Stimulated activated CD8-positive, alpha-beta memory T cell treated with anti-CD3 and anti-CD28 coated beads, Interleukin-4, amount 100 ng/mL, for 1 hour (primary cell): ENCODE measurements at regions not wholly inside any gene's neighbourhood (a gene's known extent, or its start where the extent isn't known, plus 50 kb on each side); places are given as distances from the start of the nearest gene placed in this dataset.

Experiments
- DNase-seq, 2 donors: peaks; one replicate each; pipeline ENCODE4 v3.0.0-alpha.2; 2020; ENCODE audit warnings: low read depth in 2 of 2, low spot score in 1 of 2

DNA sequence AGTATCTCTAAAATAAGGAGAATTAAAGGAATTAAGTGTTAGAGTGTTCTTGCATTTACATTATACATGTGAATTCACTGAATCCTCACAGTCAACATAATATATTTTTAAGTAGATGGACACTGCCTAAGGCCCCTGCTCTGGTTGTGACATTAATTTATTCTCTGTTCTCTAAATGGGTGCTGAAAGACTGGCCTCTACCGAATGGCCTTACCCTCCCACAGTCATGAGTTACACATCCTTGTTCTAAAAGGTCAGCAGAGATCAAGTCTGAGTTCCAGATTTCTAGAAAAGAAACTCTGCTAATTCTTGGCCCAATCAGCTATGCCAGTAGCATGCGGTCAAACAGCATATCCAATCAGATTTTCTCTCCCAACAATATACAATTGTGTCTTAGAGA lies 193.2 kb downstream of the TM2D1 start:
- DNase-seq, result no peak

DNA sequence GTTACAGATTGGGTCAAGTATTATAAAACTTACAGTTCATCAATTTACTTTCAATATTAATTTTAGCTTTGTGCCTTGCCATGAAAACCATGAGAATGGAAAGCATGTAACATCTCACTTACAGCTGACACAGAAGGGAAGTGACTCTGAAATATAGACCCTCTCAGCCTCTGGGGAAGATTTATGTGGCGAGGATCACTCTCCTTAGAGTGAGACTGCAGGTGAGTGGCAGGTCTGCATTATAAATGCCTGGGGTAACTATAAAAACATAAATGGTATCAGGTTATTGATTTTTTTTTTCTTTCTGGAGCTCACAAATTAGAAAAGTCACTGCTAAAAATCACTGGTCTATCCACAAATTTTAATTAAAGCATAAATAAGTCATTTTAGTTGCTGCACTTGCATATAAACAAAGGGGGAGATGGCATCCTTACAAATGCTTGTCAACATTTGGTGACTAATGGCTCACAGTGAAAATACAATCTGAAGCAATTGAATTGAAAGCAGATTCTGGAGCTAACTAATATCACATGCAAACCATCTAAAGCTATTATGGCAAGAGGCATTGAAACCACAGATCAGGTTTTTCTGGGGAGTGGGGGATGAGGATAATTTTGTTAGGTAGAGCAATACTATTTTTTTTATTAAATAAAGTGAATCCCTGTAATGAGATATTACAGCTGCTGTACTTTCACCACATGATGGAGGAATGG lies 200.9 kb downstream of the TM2D1 start:
- DNase-seq, result no peak

DNA sequence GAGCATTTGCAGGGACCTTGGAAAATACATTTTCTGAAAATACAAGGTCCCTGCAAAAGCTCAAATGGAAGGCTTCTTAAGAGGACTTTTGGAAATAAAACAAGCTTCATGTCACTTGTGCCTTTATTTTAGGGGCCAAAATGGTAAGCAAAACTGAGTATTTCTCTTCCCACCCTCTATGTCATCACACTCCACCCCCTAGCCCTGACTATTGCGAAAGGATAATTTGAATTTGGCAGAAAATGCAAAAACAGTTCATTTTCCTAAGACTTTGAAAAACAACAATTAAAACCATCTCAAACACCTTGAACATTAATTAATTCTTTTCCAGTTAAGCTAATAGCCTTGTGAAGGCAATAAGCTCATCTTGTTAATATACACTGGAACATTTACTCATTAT lies 201.7 kb downstream of the TM2D1 start:
- no peak for DNase-seq

DNA sequence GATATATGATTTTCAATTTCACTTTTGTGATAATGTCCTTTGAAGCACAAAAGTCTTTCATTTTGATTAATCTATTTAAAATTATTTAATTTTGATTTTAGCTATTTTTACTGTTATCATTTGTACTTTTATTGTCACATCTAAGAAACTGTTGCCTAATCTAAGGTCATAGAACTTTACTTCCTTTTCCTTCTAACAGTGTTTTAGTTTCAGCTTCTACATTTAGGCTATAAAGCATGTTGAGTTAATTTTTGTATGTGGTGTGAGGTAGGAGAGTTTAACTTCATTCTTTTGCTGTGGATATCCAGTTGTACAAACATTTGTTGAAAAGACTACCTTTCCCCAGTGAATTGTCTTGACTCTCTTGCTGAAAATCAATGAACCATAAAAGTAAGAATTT lies 204.5 kb downstream of the TM2D1 start:
- DNase-seq, result no peak

DNA sequence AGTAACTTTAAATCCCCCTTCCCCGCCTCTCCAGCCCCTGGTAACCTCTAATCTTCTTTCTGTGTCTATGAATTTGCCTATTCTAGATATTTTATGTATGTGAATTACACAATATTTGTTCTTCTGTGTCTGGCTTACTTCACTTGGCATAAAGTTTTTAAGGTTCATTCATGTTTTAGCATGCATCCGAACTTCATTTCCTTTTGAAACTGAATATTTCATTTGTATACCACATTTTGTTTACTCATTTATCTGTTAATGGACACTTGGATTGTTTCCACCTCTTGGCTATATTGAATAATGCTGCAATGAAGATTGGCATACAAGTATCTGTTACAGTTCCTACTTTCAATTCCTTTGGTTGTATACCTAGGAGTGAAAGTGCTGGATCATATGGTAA lies 205.3 kb downstream of the TM2D1 start:
- no peak for DNase-seq

DNA sequence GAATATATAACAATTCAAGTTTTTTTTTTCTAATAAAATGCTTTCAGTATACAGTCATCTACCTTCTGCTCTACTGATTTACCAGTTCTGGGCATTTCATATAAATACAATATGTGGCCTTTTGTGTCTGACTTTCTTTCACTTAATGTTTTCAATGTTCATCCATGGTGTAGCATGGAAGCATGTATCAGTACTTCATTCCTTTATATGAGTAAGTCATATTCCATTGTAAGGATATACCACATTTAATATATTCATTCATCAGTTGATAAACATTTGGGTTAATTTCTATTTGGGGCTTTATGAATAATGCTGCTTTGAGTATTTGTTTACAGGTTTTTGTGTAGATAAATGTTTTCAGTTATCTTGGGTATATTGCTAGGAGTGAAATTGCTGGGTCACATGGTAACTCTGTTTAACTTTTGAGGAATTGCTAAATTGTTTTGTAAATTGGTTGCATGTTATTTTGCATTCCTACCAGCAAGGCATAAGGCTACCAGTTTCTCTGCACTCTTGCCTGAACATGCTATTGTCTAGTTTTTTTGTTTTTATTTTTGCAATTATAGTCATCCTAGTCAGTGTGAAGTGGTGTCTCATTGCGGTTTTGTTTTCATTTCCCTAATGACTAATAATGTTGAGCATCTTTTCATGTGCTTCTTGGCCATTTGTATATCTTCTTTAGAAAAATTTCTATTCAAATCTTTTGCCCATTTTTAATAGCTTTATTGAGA lies 206.1 kb downstream of the TM2D1 start:
- DNase-seq, result no peak

DNA sequence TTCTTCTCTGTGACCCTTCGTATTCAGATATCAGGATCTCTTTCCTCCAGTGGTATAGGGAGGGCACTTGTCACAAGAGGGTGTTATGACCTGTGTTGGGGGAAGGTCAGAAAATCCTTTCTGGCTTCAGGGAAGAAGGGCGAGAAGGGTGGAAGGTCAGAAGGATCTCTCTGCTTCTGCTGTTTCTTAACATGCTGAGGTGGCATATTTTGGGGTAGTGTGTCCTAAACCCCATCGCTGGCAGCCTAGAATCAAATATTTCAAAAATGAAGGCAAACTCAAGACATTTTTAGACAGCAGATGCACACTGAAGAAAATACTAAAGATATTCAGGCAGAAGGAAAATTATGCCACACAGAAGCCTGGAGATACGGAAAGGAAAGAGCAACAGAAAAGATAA lies 207.6 kb downstream of the TM2D1 start:
- no peak for DNase-seq

DNA sequence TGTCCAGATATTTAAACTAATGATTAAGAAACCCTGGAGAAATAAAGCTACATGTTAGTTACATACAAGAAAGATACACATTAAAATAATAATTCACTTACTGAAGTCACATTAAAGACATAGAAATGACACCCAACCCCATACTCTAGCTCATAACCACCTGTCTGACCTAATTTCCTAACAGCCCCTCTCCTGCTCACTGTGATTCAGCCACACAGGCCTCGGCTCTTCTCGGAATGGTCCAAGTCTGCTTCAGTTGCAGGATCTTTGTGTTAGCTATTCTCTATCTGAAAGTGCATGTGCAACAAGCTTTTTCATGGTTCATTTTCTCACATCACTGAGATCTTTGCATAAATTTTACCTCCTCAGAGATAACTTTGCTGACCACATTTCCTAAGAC lies 209.8 kb downstream of the TM2D1 start:
- DNase-seq, result no peak
